IMR-90 (cell line): ENCODE measurements at regions not wholly inside any gene's neighbourhood (a gene's known extent, or its start where the extent isn't known, plus 50 kb on each side); places are given as distances from the start of the nearest gene placed in this dataset.

Experiments used
- ATAC-seq: fragments of 200-7000 bp; cut with Tn5 transposase; 2 replicates; pipeline ENCODE4 v1.9.1; 2020; ENCODE audit warnings: low read depth, mild to moderate bottlenecking, moderate library complexity
- BruUV-seq: library from RNA; stranded (reverse); fragments of 400-500 nt; replicated peaks from 2 replicates; lab custom pipeline; 2021; lab: Mats Ljungman, UMichigan
- CTCF ChIA-PET: fragments of 300-600 bp; formaldehyde crosslinking; extraction: SDS; loops from one replicate; lab custom pipeline; 2021; ENCODE audit warnings: antibody characterized with exemption; lab: Yijun Ruan, JAX
- POLR2A ChIA-PET: fragments of 300-600 bp; sonication (Branson Sonifier 250); formaldehyde crosslinking; loops from one replicate; lab custom pipeline; 2022; ENCODE audit warnings: antibody characterized with exemption; ENCODE audit not compliant: unreplicated experiment; lab: Charles Lee
- DNase-seq: peaks from one replicate; pipeline ENCODE4 v3.0.0; 2013
- H2AFZ ChIP-seq: replicated peaks from 2 replicates; pipeline ENCODE3; 2013; ENCODE audit warnings: low read length, mild to moderate bottlenecking; ENCODE audit not compliant: poor library complexity
- H2AK5ac ChIP-seq: 2 replicates; pipeline ENCODE4 v1.6.1; 2013; ENCODE audit warnings: low read depth, low read length, inconsistent platforms
- H2AK9ac ChIP-seq: replicated peaks from 2 replicates; pipeline ENCODE3; 2013; ENCODE audit warnings: mild to moderate bottlenecking, low read depth, low read length, moderate library complexity; ENCODE audit not compliant: poor library complexity
- H2BK120ac ChIP-seq: 2 replicates; pipeline ENCODE4 v1.6.1; 2013; ENCODE audit warnings: low read depth, low read length, inconsistent platforms
- H2BK15ac ChIP-seq: 3 replicates; pipeline ENCODE4 v1.6.1; 2013; ENCODE audit warnings: low read depth, low read length, inconsistent platforms
- H2BK20ac ChIP-seq: 2 replicates; pipeline ENCODE4 v1.6.1; 2013; ENCODE audit warnings: low read depth, mild to moderate bottlenecking, inconsistent platforms, low read length, moderate library complexity
- H2BK5ac ChIP-seq: 2 replicates; pipeline ENCODE4 v1.6.1; 2013; ENCODE audit warnings: mild to moderate bottlenecking, low read depth, low read length, inconsistent platforms; ENCODE audit not compliant: poor library complexity, severe bottlenecking
- H3K14ac ChIP-seq: replicated peaks from 2 replicates; pipeline ENCODE4 v1.6.1; 2013; ENCODE audit warnings: low read depth, low read length, inconsistent platforms
- H3K18ac ChIP-seq: 2 replicates; pipeline ENCODE4 v1.6.1; 2013; ENCODE audit warnings: low read depth, low read length, control low read depth
- H3K23ac ChIP-seq: 2 replicates; pipeline ENCODE4 v1.6.1; 2013; ENCODE audit warnings: low read depth, low read length, inconsistent platforms
- H3K27ac ChIP-seq: 2 replicates; pipeline ENCODE4 v1.5.1; 2013; ENCODE audit warnings: mild to moderate bottlenecking, control low read depth, low read length; ENCODE audit not compliant: insufficient read depth
- H3K27me3 ChIP-seq: 2 replicates; pipeline ENCODE4 v1.6.1; 2013; ENCODE audit warnings: low read length; ENCODE audit not compliant: control insufficient read depth, insufficient read depth
- H3K36me3 ChIP-seq: 2 replicates; pipeline ENCODE4 v1.6.1; 2013; ENCODE audit warnings: low read length, mixed read lengths; ENCODE audit not compliant: control insufficient read depth, insufficient read depth
- H3K4ac ChIP-seq: 2 replicates; pipeline ENCODE4 v1.6.1; 2013; ENCODE audit warnings: low read depth, low read length, inconsistent platforms
- H3K4me1 ChIP-seq: 2 replicates; pipeline ENCODE4 v1.6.1; 2013; ENCODE audit warnings: low read length, mixed read lengths; ENCODE audit not compliant: control insufficient read depth, insufficient read depth
- H3K4me2 ChIP-seq: 2 replicates; pipeline ENCODE4 v1.6.1; 2013; ENCODE audit warnings: low read depth, mild to moderate bottlenecking, control low read depth, low read length, moderate library complexity
- H3K4me3 ChIP-seq: 2 replicates; pipeline ENCODE4 v1.5.1; 2013; ENCODE audit warnings: low read depth, mild to moderate bottlenecking, control low read depth, low read length, moderate library complexity; ENCODE audit not compliant: insufficient read depth
- H3K56ac ChIP-seq: 2 replicates; pipeline ENCODE4 v1.6.1; 2013; ENCODE audit warnings: low read length, inconsistent platforms; ENCODE audit not compliant: insufficient read depth; ENCODE audit errors: extremely low read depth
- H3K79me1 ChIP-seq, 2 experiments: 2 replicates each; pipeline ENCODE4 v1.6.1; 2013; ENCODE audit warnings: low read length in 2 of 2, inconsistent platforms in 1 of 2, low read depth in 1 of 2
- H3K9ac ChIP-seq: 2 replicates; pipeline ENCODE4 v1.6.1; 2013; ENCODE audit warnings: low read depth, low read length, control low read depth
- H3K9me1 ChIP-seq: 2 replicates; pipeline ENCODE4 v1.6.1; 2013; ENCODE audit warnings: low read length, inconsistent platforms; ENCODE audit not compliant: insufficient read depth
- H3K9me3 ChIP-seq: 2 replicates; pipeline ENCODE4 v1.6.1; 2013; ENCODE audit warnings: low read length; ENCODE audit not compliant: control insufficient read depth, insufficient read depth
- H4K20me1 ChIP-seq: 2 replicates; pipeline ENCODE4 v1.6.1; 2013; ENCODE audit warnings: low read length, inconsistent platforms; ENCODE audit not compliant: insufficient read depth
- H4K5ac ChIP-seq: 2 replicates; pipeline ENCODE4 v1.6.1; 2013; ENCODE audit warnings: mild to moderate bottlenecking, low read depth, low read length, control low read depth
- H4K8ac ChIP-seq, 2 experiments: 2 replicates each; pipeline ENCODE4 v1.6.1; 2013; ENCODE audit warnings: low read depth in 2 of 2, low read length in 2 of 2, control low read depth in 1 of 2, inconsistent platforms in 1 of 2
- H4K91ac ChIP-seq: 2 replicates; pipeline ENCODE4 v1.6.1; 2013; ENCODE audit warnings: low read depth, low read length, inconsistent platforms; ENCODE audit not compliant: insufficient read depth
- NFE2L2 ChIP-seq: fragments of 150-350 bp; IDR thresholded peaks from 2 replicates; pipeline ENCODE4 v1.6.1; 2016; ENCODE audit warnings: low read depth, mild to moderate bottlenecking, low read length
- RCOR1 ChIP-seq: IDR thresholded peaks from 2 replicates; pipeline ENCODE4 v1.6.1; 2012; ENCODE audit warnings: mild to moderate bottlenecking, low read length, improper control_type of control experiment; ENCODE audit not compliant: insufficient replicate concordance
- WGBS, 2 experiments: methylation state at CpG; one replicate each; pipeline versions ENCODE4 v1.1.5 to v1.1.7; 2013; ENCODE audit warnings: missing lambda C conversion rate in 2 of 2; ENCODE audit not compliant: insufficient read length in 1 of 2; ENCODE audit errors: extremely low coverage in 2 of 2; 5-methylcytosine and 5-hydroxymethylcytosine counted together
- dilution Hi-C: fragments of 300-500 bp; cut with HindIII; formaldehyde crosslinking; loops from one replicate; pipeline ENCODE4 v1.14.3; 2018; ENCODE audit warnings: low sequenced_read_pairs; ENCODE audit not compliant: unreplicated experiment
- in situ Hi-C: fragments of 300-500 bp; cut with MboI; formaldehyde crosslinking; loops from 3 replicates; pipeline ENCODE4 v1.14.3; 2019; ENCODE audit warnings: low sequenced_read_pairs, inconsistent platforms, mixed read lengths
- intact Hi-C: fragments of 100-400 bp; cut with micrococcal nuclease; formaldehyde crosslinking; loops from 2 replicates; pipeline ENCODE4 v1.10.0; 2022

DNA sequence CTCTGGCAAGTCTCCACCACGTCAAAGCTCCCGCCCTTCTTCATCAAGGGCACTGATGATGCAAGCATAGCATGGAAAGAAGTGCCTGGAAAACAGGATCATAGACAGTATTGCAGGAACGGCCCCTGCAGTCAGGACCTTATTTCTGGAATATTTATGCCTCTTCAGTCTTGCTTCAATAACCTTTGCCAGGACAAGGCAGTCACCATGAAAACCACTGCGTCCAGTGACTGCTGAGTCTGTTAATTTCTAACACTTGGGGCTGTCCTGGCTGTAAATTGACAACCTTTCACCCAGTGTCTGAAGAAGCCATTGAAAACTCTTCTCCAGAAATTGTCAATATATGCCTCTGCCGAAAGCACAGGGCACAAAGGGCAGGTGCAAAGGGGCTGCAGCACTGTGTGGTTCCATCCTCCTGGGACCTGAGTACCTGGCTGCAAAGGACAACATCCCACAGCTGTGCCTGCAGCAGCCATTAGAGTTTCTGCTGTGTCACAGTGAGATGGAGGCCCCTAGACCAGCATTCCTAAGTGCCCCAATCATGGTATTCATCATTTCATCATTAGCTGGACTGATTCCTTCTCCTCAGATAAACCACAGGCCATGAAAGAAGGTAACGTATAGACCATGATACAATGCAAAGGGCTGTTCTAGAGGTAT, 819.6 kb downstream of the RNF144A start:
- dilution Hi-C loops, result no loop called here
- Histone ChIP-seq H2BK5ac (no peak overlapping the region), H4K8ac (peak overlapping the region in 1 of 2 experiments; percentile 6; a peak in 1 of 4 replicates), H3K18ac (peak overlapping the region; percentile 58; the same call in 1 of the 2 replicates), H3K36me3 (no peaks in the 10 kb centered on the region), H3K23ac (no peak overlapping the region), H3K14ac (no peak overlapping the region), H2BK120ac (no peak overlapping the region), H3K9ac (no peak overlapping the region), H3K9me1 (no peaks in the 10 kb centered on the region), H3K9me3 (no peaks in the 10 kb centered on the region), H2AK9ac (no peak overlapping the region), H3K4me3 (no peak overlapping the region), H2BK15ac (no peak overlapping the region), H2AK5ac (no peak overlapping the region), H4K5ac (peak overlapping the region; percentile 63; the same call in 1 of the 2 replicates), H3K4me2 (no peak overlapping the region), H3K4me1 (peaks cover 3% of the 10 kb centered on the region; the same call in 1 of the 2 replicates), H2AFZ (no peak overlapping the region), H3K27ac (no peak overlapping the region), H3K4ac (no peak overlapping the region), H3K56ac (no peak overlapping the region), H4K20me1 (no peaks in the 10 kb centered on the region), H2BK20ac (no peak overlapping the region), H3K27me3 (no peaks in the 10 kb centered on the region), H4K91ac (no peak overlapping the region), H3K79me1 (no peaks in the 10 kb centered on the region)
- 58% methylated on average over 2 of the region's 6 CpGs; no CpG with 5 or more reads in 1 of the 2 experiments for WGBS, 2 experiments
- ATAC-seq, result peak; percentile 27
- in situ Hi-C loops, result no loop called here
- peak; percentile 30 for DNase-seq
- intact Hi-C loops, result no loop called here
- BruUV-seq, result no TSS peak
- CTCF ChIA-PET, result interaction anchor here (0.6 kb wide), 1 partner anchor 20 kb away, joined by 3 read pairs; no protein-coding TSS in a partner anchor
- TF ChIP-seq RCOR1, result no peak
- peak; percentile 74 for TF ChIP-seq NFE2L2
- POLR2A ChIA-PET, result no interaction called here
